ENCODE measurements at regions not wholly inside any gene's neighbourhood (a gene's known extent, or its start where the extent isn't known, plus 50 kb on each side); places are given as distances from the start of the nearest gene placed in this dataset.

- DNase-seq, result no peak
Observed at GRCh38 chr2:220296174-220296573, 668.7 kb downstream of the SLC4A3 start.

DNA sequence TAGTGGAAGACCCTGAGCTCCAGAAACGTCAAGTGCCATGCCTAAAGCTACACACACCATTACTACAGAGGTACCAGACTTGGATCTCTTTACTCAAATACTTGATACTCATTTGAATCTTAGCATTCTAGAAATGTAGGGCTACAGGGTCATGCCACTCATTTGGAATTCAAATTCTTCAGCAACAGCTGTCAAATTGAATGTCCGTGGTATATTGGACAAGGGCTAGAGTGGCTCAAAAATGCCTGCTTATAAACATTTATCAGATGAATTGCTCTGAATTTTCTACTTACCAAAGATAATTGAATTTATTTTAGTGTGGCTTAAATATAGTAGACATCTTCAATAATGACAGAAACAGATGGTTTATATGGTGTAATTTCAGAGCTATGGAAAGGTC lies 669.7 kb downstream of the SLC4A3 start:
- no peak for DNase-seq

- DNase-seq, result no peak
Observed at GRCh38 chr2:220300806-220301205, 673.4 kb downstream of the SLC4A3 start.

GRCh38 chr2:220302756-220303155 lies 675.3 kb downstream of the SLC4A3 start:
- no peak for DNase-seq

DNA sequence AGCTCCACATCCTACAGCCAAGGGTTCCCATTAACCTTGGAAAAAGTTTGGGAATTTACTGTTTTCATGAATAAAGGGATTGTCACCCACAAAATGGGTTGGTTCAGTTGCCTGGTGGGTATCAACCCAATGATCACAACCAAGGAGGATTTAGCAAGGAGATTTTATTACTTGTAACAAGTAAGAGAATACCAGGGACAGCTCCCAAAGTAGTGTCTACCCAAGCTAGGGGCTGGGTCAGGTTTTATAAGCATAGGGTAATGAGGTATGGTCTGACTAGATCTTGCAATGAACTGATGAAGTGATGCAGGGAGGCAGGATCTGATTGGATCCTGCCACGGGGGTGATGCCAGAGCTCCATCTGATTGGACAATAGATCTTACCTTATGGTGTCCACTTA lies 681.8 kb downstream of the SLC4A3 start:
- no peak for DNase-seq

DNA sequence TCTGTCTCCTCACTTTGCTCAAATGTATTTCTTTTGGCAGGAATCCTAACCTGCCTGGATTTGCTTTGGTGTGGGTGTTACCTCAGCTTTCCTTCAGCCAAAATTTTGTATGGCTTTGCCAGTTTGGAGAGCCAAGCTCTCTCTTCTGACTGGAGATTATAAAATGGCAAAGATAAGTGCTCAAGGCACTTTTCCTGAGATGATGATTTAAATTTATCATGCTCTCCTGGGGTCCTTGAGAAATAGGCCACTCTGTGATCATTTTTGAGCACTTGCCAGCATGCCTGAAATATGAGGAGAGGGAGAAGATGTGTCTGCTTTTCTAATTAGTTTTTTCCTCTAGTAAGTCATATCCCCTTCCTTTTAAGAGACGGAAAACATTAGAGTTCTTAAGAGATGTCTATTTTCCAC lies 683.0 kb downstream of the SLC4A3 start:
- DNase-seq, result no peak

DNA sequence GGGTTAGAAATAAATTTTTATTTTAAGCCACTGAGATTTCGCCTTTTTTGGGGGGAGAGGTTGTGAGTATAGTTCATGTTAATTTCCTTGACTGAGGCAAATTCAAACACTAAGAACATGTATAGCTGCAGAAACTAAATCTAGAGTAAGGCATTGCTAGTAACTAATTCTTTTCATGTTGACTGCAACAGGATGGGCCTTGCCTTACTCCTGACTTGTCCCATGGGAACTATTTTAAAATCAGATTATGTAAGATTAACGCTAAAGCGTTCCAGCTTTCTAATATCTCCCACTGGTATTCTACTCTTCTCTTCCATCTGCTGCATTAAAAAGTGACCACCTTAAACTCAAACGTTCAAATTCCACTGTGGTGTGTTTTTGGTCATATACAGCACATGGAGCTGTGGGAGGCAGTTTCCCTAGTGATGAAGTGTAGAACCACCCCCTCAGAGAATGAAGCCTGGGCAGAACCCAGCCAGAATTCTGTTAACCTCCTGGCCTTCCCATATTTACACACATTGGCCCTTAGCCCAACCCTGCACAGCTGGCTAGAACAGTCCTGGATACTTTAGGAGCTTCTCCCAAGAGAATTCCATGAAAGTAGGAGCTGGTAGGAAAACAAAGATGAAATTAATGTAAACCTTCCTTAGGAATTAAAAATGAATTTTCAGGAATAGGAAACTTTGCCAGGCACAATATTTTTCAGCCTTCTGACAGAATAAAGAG lies 687.8 kb downstream of the SLC4A3 start:
- DNase-seq, result no peak

GRCh38 chr2:220318037-220318436 lies 690.6 kb downstream of the SLC4A3 start:
- DNase-seq, result no peak

DNA sequence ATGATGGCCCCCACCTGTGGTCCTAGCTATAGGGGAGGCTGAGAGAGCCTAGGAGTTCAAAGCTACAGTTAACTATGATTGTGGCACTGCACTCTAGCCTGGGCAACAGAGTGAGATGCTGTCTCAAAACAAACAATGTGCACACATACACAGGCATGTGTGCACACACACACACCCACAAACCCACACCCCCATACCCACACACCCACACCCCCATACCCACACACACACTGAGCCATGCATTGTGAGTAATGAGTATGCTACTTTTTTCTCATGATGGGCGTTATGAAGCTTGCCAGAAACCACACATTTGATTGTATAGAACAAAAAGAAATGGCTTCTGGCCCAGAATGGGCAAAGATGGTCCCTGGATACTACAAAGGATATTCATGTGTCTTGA lies 691.1 kb downstream of the SLC4A3 start:
- no peak for DNase-seq

DNA sequence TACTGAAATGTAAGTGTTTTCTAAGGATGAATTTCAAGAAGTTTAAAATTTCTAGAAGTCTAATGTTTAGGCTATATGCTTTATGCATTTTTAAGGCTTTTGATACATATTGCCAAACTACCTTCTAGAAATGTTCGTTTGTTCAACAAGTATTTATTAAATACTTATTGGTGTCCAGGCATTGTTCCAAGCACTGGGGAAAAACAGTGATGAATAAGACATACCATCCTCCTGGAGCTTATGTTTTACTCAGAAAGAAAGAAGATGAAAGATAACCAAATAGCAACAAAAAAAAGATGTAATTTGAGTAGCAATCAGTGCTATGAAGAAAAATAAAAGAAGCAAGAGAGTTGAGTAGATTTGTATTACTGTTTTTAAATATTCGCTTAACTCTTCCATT lies 692.9 kb downstream of the SLC4A3 start:
- DNase-seq, result no peak

DNA sequence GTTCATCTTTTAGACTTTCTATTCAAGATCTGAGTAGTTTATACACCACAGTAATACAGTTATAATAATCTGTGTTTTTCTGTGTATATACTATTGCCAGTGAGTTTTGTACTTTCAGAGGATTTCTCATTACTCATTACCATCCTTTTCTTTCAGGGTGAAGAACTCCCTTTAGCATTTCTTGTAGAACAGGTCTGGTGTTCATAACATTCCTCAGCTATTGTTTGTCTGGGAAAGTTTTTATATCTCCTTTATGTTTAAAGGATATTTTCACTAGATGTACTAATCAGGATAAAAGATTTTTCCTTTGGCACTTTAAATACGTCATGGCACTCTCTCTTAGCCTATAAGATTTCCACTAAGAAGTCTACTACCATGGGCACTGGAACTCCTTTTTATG lies 705.5 kb downstream of the SLC4A3 start:
- no peak for DNase-seq

DNA sequence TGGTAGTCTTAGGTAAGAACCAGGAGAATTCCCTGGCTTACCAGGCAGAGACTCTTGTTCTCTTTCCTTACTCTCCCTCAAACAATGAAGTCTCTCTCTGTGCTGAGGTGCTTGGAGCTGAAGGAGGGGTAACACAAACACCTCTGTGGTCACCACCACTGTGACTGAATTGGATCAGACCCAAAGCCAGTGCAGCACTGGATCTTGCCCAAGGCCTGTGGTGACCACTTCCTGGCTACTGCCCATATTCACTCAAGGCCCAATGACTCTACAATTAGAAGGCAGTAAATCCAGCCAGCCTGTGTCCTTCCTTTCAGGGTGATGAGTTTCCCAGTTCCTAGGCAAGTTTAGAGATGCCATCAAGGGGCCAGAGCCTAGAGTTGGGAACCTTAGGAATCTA lies 706.8 kb downstream of the SLC4A3 start:
- DNase-seq, result no peak

- DNase-seq, result no peak
Observed at GRCh38 chr2:220334871-220335590, 707.6 kb downstream of the SLC4A3 start.

DNA sequence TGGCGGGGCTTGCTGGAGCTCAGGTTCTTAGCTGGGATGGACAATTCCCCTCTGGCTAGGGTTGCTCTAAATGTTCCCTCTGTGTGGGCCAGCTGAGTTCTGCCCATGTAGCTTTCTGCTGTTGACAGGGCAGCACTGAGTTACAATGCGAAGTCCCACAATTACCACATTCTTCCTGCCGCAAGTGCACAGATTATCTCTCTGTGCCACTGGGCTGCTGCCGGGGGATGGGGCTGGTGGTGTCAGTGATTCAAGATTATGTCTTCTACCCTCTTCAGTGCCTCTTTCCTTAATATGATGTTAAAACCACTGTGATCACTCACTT lies 708.1 kb downstream of the SLC4A3 start:
- no peak for DNase-seq

- no peak for DNase-seq
Observed at GRCh38 chr2:220336771-220337170, 709.3 kb downstream of the SLC4A3 start.

DNA sequence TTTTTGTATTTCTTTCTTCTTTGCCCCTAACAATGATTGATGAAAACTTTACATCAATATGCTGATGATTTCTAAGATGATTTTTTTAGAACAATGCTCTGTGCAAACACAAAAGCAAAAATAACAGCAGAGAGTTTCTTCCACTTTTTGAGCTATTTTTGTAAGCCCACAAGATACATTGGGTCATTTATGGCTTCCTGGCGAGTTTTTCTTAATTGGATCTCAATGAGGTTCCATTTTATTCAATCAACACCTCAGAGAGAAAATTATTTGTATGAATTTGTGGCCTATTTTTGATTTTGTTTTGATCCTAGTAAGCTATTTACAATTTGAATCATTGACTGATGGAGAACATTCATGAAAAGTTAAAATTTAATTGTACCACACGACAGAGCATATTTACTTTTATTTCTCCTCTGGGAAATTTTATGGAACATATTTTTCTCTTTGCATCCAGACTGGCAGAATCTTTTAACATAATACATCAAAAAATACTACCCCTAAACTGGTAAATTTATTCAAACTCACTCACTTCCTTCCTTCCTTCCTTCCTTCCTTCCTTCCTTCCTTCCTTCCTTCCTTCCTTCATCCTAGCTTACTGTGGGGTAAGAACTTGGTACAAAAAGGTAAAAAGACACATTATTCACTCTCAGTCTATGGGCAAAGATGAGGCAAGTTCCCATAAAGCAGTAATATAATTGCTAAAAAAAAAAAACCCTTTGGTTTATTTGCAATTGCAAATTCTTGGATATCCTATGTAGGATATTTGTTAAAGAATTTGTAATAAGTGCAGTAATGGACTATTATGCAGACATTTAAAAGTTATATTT lies 710.4 kb downstream of the SLC4A3 start:
- DNase-seq, result no peak

GRCh38 chr2:220341014-220341413 lies 713.6 kb downstream of the SLC4A3 start:
- no peak for DNase-seq

- DNase-seq, result no peak
Observed at GRCh38 chr2:220346919-220347318, 719.5 kb downstream of the SLC4A3 start.

DNA sequence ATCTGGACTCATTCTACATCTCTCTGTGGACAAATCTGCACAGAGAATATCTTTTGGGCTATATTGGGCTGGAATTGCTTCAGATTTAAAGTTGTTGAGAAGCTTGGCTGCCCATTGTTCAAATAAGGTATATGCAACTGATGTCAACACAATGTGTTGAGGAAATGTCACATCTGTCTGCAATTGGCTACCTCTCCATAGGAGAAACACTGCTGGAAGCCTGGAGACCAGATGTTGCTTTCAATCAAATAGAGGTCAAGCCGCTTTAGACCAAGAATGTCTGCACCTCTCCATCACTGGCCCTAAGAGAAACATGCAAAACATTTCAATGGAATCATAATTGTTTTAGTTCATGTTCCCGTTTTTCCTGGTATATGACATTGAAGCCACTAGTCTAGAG lies 720.2 kb downstream of the SLC4A3 start:
- no peak for DNase-seq

- no peak for DNase-seq
Observed at GRCh38 chr2:220348206-220348605, 720.8 kb downstream of the SLC4A3 start.

DNA sequence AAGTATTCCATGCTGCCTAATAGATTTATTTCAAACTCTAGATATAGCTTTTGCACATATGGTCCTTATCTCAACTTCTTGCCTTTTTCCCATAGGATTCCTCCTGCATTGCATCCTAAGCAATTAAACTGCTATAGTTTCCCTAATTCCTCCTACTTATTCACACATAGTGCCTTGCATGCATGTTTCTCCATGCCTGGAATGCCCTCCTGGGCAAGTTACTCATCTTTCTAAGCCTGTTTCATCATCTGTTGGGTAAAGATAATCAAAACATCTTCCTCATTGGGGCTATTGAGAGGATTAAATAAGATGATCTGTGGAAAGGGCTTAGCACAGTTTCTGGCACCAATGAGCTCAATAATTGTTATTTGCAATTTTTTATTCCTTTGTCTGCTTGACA lies 726.5 kb downstream of the SLC4A3 start:
- no peak for DNase-seq

GRCh38 chr2:220356076-220356475 lies 728.6 kb downstream of the SLC4A3 start:
- no peak for DNase-seq

DNA sequence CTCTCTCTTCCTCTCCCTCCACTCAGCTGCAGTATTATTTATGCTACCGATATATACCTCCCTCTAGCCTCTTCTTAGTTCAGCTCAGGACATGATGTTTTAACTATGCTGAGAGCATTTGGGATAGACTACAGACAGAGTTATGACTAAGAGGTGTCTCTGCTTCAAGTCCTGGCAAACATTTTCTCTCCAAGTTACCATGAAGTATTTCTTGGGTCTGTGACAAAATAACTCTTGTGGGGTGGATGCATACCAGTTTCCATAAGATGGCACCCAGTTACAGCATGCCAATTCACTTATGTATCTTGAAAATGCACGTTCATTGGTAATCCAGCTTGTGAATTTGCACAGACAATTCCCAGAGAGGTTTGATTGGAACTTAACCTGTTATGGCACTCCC lies 737.6 kb downstream of the SLC4A3 start:
- no peak for DNase-seq

DNA sequence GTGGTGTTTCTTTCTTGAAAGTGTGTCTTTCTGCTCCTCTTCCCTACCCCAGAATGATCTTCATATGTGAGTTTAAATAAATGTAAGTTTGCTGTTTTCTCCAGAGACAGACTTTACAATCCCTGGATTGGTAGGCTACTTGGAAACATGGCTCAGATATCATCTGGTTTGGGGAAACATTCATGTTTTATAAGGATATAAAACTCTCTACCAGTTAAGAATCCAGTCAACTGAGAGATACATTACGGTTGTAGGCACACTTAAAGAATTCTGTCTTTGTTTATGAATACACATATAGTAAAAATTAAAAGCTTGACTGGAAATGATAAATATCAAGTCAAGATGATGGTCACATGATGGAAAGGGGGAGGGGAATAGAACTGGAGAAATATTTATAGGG lies 739.3 kb downstream of the SLC4A3 start:
- no peak for DNase-seq

Data from suppressor macrophage (primary cell).